ENCODE measurements at regions not wholly inside any gene's neighbourhood (a gene's known extent, or its start where the extent isn't known, plus 50 kb on each side); places are given as distances from the start of the nearest gene placed in this dataset.

DNA sequence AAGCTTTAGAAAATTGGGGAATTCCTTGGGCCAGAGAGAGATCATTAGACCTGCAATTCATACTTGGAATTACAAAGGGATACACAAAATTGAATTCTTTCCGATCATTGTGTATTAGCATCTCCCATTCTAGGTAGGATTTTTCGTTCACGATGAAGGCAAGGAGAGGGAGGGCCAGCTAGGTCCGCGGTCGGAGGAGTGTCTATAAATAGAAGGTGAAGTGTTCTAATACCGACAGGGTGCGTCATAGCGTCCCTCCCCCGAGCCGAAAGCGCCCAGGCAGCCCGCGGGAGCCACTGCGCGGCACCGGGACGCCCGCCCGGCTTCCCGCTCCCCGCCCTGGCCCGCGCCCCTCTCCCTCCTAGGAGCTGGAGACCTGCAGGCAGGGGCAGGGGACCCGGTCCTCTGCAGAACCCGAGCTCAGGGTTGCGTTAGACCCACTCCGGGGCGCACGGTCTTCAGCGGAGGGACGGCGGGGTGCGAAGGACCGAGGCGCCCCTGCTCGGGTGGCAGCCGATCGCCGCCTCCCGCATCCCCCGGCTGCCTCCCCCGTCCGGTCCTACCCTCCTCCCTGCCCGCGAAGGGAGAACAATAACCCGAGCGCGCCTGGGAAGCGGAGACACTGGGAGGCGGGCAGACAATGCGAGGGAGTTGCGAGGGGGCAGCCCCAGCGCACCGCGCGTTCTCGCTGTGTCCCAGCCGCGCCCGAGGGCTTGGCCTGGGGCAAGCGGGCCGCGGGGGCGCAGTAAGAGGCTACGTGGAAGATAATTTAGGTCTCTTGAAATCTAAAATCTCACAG lies 114.2 kb upstream of the SERTAD2 start (continued):
- no peak for TF ChIP-seq ZNF157 (tag by site-specific recombination; IDR thresholded peaks at IDR 0.05)
- TF ChIP-seq ZBTB7A (tag by site-specific recombination; IDR thresholded peaks at IDR 0.05; ENCODE audit: low read depth): no peak; the same call in 1 of the 2 replicates
- TF ChIP-seq ZNF112 (tag by site-specific recombination; IDR thresholded peaks at IDR 0.05): no peak
- no peak for TF ChIP-seq ZNF776 (tag by site-specific recombination; IDR thresholded peaks at IDR 0.05; ENCODE audit: borderline replicate concordance)
- TF ChIP-seq, protein P1, sequence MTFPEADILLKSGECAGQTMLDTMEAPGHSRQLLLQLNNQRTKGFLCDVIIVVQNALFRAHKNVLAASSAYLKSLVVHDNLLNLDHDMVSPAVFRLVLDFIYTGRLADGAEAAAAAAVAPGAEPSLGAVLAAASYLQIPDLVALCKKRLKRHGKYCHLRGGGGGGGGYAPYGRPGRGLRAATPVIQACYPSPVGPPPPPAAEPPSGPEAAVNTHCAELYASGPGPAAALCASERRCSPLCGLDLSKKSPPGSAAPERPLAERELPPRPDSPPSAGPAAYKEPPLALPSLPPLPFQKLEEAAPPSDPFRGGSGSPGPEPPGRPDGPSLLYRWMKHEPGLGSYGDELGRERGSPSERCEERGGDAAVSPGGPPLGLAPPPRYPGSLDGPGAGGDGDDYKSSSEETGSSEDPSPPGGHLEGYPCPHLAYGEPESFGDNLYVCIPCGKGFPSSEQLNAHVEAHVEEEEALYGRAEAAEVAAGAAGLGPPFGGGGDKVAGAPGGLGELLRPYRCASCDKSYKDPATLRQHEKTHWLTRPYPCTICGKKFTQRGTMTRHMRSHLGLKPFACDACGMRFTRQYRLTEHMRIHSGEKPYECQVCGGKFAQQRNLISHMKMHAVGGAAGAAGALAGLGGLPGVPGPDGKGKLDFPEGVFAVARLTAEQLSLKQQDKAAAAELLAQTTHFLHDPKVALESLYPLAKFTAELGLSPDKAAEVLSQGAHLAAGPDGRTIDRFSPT (tag by site-specific recombination; IDR thresholded peaks at IDR 0.05): peak; percentile 83
- TF ChIP-seq ZNF433 (tag by site-specific recombination; IDR thresholded peaks at IDR 0.05; ENCODE audit: low read depth): no peak
- TF ChIP-seq, protein P2, sequence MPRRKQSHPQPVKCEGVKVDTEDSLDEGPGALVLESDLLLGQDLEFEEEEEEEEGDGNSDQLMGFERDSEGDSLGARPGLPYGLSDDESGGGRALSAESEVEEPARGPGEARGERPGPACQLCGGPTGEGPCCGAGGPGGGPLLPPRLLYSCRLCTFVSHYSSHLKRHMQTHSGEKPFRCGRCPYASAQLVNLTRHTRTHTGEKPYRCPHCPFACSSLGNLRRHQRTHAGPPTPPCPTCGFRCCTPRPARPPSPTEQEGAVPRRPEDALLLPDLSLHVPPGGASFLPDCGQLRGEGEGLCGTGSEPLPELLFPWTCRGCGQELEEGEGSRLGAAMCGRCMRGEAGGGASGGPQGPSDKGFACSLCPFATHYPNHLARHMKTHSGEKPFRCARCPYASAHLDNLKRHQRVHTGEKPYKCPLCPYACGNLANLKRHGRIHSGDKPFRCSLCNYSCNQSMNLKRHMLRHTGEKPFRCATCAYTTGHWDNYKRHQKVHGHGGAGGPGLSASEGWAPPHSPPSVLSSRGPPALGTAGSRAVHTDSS (tag by site-specific recombination; IDR thresholded peaks at IDR 0.05): no peak
- peak; percentile 88 for TF ChIP-seq EGR2 (tag by site-specific recombination; IDR thresholded peaks at IDR 0.05; ENCODE audit: low read depth)
- no peak for TF ChIP-seq ZNF138 (tag by site-specific recombination; IDR thresholded peaks at IDR 0.05; ENCODE audit: borderline replicate concordance)
- TF ChIP-seq ZNF514 (tag by site-specific recombination; IDR thresholded peaks at IDR 0.05): no peak
- TF ChIP-seq, protein P3, sequence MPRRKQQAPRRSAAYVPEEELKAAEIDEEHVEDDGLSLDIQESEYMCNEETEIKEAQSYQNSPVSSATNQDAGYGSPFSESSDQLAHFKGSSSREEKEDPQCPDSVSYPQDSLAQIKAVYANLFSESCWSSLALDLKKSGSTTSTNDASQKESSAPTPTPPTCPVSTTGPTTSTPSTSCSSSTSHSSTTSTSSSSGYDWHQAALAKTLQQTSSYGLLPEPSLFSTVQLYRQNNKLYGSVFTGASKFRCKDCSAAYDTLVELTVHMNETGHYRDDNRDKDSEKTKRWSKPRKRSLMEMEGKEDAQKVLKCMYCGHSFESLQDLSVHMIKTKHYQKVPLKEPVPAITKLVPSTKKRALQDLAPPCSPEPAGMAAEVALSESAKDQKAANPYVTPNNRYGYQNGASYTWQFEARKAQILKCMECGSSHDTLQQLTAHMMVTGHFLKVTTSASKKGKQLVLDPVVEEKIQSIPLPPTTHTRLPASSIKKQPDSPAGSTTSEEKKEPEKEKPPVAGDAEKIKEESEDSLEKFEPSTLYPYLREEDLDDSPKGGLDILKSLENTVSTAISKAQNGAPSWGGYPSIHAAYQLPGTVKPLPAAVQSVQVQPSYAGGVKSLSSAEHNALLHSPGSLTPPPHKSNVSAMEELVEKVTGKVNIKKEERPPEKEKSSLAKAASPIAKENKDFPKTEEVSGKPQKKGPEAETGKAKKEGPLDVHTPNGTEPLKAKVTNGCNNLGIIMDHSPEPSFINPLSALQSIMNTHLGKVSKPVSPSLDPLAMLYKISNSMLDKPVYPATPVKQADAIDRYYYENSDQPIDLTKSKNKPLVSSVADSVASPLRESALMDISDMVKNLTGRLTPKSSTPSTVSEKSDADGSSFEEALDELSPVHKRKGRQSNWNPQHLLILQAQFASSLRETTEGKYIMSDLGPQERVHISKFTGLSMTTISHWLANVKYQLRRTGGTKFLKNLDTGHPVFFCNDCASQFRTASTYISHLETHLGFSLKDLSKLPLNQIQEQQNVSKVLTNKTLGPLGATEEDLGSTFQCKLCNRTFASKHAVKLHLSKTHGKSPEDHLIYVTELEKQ (tag by site-specific recombination; IDR thresholded peaks at IDR 0.05; ENCODE audit: borderline replicate concordance): peak; percentile 37; the same call in 1 of the 2 replicates
- peak; percentile 87 for TF ChIP-seq ZEB2 (tag by site-specific recombination; IDR thresholded peaks at IDR 0.05)
- TF ChIP-seq ZNF654 (tag by site-specific recombination; IDR thresholded peaks at IDR 0.05; ENCODE audit: low read depth): no peak
- no peak for TF ChIP-seq ZNF155 (tag by site-specific recombination; IDR thresholded peaks at IDR 0.05)
- no peak for TF ChIP-seq ZNF747 (tag by site-specific recombination; IDR thresholded peaks at IDR 0.05)
- TF ChIP-seq ZNF843 (tag by site-specific recombination; IDR thresholded peaks at IDR 0.05): 0 out of 2 replicates have a peak, but pooled peaks have one; percentile 26
- TF ChIP-seq ZNF266 (tag by site-specific recombination; IDR thresholded peaks at IDR 0.05; ENCODE audit: low read depth): no peak
- TF ChIP-seq, protein P4, sequence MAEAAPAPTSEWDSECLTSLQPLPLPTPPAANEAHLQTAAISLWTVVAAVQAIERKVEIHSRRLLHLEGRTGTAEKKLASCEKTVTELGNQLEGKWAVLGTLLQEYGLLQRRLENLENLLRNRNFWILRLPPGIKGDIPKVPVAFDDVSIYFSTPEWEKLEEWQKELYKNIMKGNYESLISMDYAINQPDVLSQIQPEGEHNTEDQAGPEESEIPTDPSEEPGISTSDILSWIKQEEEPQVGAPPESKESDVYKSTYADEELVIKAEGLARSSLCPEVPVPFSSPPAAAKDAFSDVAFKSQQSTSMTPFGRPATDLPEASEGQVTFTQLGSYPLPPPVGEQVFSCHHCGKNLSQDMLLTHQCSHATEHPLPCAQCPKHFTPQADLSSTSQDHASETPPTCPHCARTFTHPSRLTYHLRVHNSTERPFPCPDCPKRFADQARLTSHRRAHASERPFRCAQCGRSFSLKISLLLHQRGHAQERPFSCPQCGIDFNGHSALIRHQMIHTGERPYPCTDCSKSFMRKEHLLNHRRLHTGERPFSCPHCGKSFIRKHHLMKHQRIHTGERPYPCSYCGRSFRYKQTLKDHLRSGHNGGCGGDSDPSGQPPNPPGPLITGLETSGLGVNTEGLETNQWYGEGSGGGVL (tag by site-specific recombination; IDR thresholded peaks at IDR 0.05): peak; percentile 85
- TF ChIP-seq ZNF324 (tag by site-specific recombination; IDR thresholded peaks at IDR 0.05): no peak
- TF ChIP-seq ZNF169 (tag by site-specific recombination; IDR thresholded peaks at IDR 0.05): no peak
- TF ChIP-seq RBAK (tag by site-specific recombination; IDR thresholded peaks at IDR 0.05): no peak
- TF ChIP-seq KLF7 (tag by site-specific recombination; IDR thresholded peaks at IDR 0.05; ENCODE audit: borderline replicate concordance): no peak
- TF ChIP-seq, protein P5, sequence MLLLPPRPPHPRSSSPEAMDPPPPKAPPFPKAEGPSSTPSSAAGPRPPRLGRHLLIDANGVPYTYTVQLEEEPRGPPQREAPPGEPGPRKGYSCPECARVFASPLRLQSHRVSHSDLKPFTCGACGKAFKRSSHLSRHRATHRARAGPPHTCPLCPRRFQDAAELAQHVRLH (tag by site-specific recombination; IDR thresholded peaks at IDR 0.05): no peak; the same call in 1 of the 2 replicates
- TF ChIP-seq ZNF292 (tag by site-specific recombination; IDR thresholded peaks at IDR 0.05; ENCODE audit: borderline replicate concordance, low read depth): no peak
- TF ChIP-seq ZNF23 (tag by site-specific recombination; IDR thresholded peaks at IDR 0.05; ENCODE audit: borderline replicate concordance): no peak
- TF ChIP-seq ZNF521 (tag by site-specific recombination; IDR thresholded peaks at IDR 0.05): no peak
- no peak for TF ChIP-seq ZNF658 (tag by site-specific recombination; IDR thresholded peaks at IDR 0.05)
- TF ChIP-seq, protein P6, sequence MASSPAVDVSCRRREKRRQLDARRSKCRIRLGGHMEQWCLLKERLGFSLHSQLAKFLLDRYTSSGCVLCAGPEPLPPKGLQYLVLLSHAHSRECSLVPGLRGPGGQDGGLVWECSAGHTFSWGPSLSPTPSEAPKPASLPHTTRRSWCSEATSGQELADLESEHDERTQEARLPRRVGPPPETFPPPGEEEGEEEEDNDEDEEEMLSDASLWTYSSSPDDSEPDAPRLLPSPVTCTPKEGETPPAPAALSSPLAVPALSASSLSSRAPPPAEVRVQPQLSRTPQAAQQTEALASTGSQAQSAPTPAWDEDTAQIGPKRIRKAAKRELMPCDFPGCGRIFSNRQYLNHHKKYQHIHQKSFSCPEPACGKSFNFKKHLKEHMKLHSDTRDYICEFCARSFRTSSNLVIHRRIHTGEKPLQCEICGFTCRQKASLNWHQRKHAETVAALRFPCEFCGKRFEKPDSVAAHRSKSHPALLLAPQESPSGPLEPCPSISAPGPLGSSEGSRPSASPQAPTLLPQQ (tag by site-specific recombination; IDR thresholded peaks at IDR 0.05): peak; percentile 45
- peak; percentile 22; the same call in 1 of the 2 replicates for TF ChIP-seq ZNF660 (tag by site-specific recombination; IDR thresholded peaks at IDR 0.05)

All from HEK293 (cell line).